NCI-H2107 (cell line): ENCODE measurements at regions not wholly inside any gene's neighbourhood (a gene's known extent, or its start where the extent isn't known, plus 50 kb on each side); places are given as distances from the start of the nearest gene placed in this dataset.
"Not testable (repeated sequence)": the region's sequence is repeated elsewhere in the genome, so short reads cannot be mapped to it uniquely, and the experiment has no call there.

ENCODE experiments used
- DNase-seq: peaks from one replicate; lab custom pipeline; 2025; lab: John Stamatoyannopoulos, UW

DNA sequence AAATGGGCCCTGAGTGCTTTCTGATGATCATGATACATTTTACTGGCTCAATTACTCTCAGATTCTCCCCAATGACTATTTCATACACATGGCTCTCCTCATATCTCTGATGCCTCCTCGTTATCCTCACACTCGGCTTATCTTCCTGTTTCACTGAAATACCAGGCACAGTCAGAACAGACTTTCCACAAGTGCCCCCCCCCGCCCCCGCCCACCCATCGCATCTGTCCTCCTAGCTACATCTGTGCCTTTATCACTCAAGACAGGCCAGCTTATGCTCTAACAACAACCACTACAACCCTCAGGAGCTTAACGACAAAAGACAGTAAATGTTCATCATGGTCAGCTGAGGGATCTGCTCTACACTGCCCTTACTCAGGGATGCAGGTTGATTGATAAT, 610.6 kb upstream of the DIPK2B start:
- DNase-seq, result no peak

DNA sequence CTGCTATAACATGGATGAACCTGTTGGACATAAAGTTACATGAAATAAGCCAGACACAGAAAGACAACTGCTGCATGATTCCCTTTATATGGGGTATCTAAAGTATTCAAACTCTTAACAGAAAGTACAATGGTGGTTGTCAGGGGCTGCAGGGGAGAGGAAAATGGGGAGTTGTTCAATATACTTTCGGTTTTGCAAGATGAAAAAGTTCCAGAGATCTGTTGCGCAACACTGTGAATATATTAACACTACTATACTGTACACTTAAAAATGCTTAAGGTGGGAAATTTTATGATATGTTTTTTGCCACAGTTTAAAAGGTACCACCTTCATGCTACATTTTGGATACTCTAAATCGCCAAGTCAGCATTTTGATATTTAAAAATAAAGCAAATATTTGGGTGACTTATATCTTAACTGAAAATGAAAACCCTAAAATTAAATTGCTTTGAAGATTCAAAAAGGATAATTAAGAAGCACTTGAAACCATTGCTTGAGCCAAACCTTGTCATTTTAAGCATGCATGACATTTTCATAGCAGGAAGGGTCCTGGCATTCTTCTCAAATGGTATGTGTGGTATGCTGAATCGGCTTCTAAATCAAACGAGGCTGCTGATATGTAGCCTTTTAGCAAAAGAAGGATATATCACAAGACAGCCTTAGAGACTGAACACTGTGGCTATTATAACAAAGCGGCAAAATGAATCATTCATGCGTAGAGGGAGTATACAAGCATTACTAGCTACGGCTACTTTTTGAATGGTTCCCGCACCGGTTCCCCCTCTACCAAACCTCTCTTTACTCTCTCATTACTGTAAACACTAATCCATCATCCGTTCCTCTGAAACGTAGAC, 607.1 kb upstream of the DIPK2B start:
- no peak for DNase-seq

DNA sequence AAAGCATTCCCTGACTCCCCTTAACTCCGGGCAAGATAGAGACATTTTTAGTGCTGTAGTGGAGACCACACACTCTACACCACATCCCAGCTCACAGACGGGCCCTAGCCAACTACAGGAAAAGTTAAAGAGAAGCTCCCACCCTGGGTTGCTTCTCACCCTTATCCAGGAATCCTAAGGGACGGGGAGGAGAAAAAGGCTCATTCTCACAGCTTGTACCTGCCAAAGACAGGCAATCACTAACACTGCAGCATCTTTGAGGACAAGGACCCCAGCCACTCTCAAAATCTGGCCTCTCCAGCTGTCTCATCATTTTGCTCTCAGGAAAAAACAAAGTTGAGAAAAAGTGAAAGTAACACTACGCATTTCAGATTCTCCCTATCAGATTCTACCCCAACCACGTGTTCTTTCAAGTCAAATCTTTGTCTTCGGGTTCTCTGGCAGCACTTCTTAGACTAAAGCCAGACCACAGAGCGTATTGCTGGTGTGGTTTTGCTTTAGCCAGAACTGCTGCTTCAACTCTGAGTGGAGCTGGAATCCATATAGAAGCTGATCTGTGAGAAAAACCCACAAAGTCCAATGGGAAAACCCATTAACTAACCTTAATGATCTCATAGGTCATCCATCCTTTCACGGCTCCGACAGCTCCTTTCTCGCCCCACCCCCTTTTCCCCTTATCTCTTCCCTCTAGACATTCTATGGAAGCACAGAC, 605.9 kb upstream of the DIPK2B start:
- DNase-seq, result no peak

DNA sequence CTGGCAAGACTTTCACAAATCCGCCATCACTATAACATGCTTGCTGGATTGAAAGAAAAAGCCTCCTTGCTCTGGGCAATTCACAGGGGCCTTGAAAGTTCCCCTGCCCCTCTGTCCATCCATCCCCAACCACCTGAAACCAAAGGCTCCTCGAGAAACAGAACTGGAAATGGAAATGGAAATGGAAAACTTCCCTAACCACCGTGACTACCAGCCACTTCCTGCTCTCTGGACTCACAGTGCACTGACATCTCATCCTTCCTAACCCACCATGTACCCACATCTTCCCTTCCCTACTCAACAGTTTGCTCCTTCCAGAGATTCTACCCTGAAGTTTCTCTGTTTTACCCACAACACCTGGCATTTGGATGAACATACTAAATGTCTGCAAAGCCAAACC, 603.6 kb upstream of the DIPK2B start:
- DNase-seq, result no peak

- no peak for DNase-seq
Observed at GRCh38 chrX:45803383-45803921, 602.8 kb upstream of the DIPK2B start.

- DNase-seq, result no peak
Observed at GRCh38 chrX:45801554-45801953, 600.9 kb upstream of the DIPK2B start.

- not testable (repeated sequence) for DNase-seq
Observed at GRCh38 chrX:45800746-45801453, 600.2 kb upstream of the DIPK2B start.

DNA sequence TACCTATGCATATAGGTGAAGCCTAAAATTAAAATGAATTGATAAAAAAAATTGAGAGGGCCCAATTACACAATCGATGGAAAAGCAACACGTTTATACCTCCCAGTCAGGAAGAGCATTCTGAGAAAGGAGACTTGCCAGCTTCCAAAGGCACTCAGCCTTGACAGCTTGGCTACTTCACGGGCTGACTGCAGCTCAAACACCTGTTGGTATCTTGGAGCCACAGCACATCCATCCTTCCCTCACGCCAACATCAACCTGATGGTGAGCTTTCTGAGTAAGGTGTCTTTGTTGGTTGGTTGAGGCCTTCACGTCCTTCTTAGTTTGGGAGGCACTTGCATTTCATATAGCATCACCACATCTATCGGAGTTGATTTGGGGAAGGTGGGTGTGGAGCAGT, 598.9 kb upstream of the DIPK2B start:
- no peak for DNase-seq

DNA sequence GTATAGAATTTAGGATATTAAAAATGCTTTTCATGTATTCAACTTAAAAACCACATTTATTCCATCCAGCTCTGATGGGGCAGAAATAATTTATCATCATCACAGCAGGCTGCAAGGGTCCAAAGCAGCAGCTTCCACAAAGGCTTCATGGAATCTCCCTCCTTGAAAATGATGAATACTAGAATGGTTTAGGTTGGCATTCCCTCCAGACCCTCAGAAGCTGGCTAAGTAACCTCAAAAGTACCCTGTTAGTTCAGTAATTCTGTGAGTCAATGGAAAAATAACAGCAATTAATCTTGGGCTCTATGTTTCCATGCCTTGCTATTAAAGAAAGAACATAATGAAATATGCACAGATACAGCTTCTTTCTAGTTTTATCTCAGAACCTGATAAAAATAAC, 594.9 kb upstream of the DIPK2B start:
- DNase-seq, result no peak

- no peak for DNase-seq
Observed at GRCh38 chrX:45794995-45795337, 594.3 kb upstream of the DIPK2B start.

DNA sequence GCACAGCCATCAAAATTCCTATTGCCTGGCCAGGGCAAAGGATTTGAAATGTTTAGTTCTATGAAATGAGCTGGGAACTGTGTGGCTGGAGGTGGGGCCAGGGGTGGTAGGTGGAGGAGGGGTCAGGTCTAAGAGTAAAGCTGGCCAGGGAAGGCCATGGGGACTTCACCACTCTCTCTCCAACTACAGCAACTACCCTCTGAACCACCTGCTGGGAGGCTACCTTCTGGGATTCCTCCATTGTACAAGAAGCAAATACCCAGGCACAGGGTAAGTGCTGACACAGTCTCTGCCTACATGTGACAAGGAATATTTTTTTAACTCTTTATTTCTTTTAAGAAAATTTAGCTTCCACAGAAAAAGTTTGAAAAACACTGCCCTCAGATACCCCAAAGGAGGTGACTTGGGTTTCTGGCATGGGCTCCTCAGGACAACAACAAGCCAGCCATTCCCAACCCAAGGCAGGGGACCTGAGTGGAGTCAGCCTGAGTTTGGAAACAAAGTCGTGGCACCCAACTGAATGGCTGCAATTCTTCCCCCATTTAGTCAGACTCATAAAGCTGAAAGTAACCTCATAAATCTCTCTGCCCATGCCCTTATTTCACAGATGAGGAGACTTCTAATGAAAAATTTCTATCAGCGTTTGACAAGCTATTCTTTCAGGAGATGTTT, 593.8 kb upstream of the DIPK2B start:
- DNase-seq, result no peak

DNA sequence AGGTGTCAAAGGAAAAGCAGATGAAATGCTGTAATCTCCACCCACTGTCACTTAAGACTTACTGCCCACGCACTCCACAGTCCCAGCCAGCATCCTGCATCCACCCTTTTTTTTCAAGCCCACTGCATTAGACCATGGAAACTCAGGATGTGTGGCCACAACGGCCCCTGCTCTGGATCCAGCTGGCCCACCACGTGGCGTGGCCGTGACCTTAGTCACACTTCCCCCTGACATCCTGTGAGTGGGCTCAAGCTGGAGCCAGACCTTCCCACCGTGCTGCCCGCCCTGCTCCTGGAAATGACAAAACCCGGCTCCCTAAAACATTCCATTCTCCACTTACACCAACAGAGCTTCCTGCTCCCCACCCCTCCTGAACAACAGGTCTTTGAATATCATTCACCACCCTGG, 588.3 kb upstream of the DIPK2B start:
- DNase-seq, result no peak

DNA sequence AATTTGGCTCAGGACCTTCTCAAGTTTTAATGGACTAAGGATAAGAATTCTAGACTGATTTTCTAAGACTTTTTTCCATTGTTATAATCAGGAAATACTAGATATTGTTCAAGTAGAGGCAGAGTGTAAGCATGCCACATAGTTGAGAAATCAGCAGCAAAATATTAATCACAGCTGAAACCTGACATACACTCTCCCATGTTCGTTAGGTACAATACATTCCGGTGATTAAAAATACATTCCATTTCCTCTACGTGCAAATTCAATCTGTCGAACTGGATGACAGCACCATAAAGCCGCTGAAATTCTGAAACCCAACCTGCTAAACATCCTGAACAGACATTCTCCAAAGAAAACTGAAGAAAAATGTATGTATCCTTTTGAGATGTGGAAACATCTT, 587.6 kb upstream of the DIPK2B start:
- no peak for DNase-seq

- no peak for DNase-seq
Observed at GRCh38 chrX:45784590-45784989, 583.9 kb upstream of the DIPK2B start.

- no peak for DNase-seq
Observed at GRCh38 chrX:45783002-45783401, 582.3 kb upstream of the DIPK2B start.

DNA sequence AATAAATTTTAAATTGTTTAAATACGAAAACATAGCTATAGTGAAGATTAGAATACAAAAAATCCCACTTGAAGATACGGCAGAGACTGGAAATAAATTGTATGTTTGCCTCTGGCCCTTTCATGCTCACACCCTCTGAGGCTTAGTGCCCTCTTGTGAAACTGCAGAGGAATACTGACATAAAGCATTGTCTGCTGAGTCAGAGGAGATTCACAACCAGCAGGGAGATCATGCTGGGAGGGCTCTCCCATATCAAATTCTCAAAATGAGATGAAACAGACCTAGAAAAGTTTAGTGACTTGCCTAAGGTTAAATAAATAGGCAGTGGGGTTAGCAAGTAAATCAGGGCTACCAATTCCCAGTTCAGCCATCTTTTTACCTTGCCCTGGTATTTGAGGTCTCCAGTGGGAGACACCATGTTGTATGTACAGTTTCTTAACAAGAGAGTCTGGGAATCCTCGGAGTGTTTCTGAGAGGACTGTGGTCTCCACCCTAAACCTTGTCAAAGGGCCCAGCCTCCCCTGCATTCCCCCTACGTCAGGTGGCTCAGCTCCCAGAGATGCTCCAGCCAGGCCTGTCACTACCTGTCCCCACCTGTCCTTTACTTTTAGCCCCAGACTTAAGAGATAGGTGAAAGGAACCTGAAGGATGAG, 581.4 kb upstream of the DIPK2B start:
- no peak for DNase-seq

GRCh38 chrX:45778616-45779015, 577.9 kb upstream of the DIPK2B start:
- DNase-seq, result no peak

- DNase-seq, result no peak
Observed at GRCh38 chrX:45777366-45777765, 576.7 kb upstream of the DIPK2B start.

DNA sequence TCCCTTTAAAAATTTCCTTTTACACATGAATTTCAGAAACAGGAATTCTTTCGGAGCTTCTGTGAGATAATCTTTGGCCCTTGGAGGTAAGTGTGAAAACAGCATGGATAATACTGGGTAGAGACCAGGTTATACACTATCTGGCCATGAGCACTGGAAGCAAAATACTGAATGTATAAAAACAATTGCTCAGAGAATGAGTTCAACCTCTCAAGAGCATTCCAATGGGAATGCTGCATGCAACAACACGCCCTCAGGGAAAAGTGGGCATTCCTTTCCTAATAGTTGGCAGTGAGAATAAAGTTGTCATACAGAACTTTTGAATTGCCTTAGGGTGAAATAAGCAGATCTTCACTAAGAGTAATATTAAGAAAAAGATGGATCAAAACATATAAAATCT, 574.8 kb upstream of the DIPK2B start:
- no peak for DNase-seq

DNA sequence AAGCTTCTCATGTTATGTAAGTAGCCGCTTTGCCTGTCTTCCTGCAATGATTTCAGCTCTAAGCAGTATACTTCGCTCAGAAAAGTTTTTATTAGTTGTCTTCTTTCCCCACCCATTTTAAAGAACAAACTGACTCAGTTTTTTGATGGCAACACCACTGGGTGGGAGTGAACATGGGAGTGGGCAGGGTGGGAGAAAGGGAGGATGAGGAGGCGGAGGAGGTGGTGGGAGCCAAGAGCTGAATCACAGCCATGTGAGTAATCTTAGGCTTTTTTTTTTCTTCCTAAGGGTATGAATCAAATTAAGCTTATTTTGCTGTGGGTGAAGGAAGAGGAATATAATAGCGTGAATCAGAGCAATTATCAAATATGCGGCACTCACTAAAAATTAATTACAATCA, 574.3 kb upstream of the DIPK2B start:
- no peak for DNase-seq

- DNase-seq, result no peak
Observed at GRCh38 chrX:45773572-45773971, 572.9 kb upstream of the DIPK2B start.
